Skeletal muscle satellite cell (primary cell): ENCODE measurements at regions not wholly inside any gene's neighbourhood (a gene's known extent, or its start where the extent isn't known, plus 50 kb on each side); places are given as distances from the start of the nearest gene placed in this dataset.
"Not testable (repeated sequence)": the region's sequence is repeated elsewhere in the genome, so short reads cannot be mapped to it uniquely, and the experiment has no call there.

Experiments
- H3K27me3 ChIP-seq: 2 replicates; pipeline ENCODE4 v1.7.0; 2013; ENCODE audit warnings: low read length; ENCODE audit not compliant: control insufficient read depth, insufficient read depth
- H3K36me3 ChIP-seq: 2 replicates; pipeline ENCODE4 v1.7.0; 2013; ENCODE audit warnings: mild to moderate bottlenecking, control low read depth, low read length; ENCODE audit not compliant: insufficient read depth
- H3K4me1 ChIP-seq: 2 replicates; pipeline ENCODE4 v1.7.0; 2013; ENCODE audit warnings: low read length; ENCODE audit not compliant: control insufficient read depth, insufficient read depth
- H3K4me2 ChIP-seq: 2 replicates; pipeline ENCODE4 v1.7.0; 2013; ENCODE audit warnings: mild to moderate bottlenecking, low read length
- H3K4me3 ChIP-seq: 2 replicates; pipeline ENCODE4 v1.7.0; 2013; ENCODE audit warnings: low read length
- H3K9ac ChIP-seq: 2 replicates; pipeline ENCODE4 v1.7.0; 2013; ENCODE audit warnings: mild to moderate bottlenecking, low read depth, low read length, moderate library complexity
- H3K9me3 ChIP-seq: replicated peaks from 2 replicates; pipeline ENCODE4 v1.7.0; 2013; ENCODE audit warnings: mild to moderate bottlenecking, control low read depth, low read length

DNA sequence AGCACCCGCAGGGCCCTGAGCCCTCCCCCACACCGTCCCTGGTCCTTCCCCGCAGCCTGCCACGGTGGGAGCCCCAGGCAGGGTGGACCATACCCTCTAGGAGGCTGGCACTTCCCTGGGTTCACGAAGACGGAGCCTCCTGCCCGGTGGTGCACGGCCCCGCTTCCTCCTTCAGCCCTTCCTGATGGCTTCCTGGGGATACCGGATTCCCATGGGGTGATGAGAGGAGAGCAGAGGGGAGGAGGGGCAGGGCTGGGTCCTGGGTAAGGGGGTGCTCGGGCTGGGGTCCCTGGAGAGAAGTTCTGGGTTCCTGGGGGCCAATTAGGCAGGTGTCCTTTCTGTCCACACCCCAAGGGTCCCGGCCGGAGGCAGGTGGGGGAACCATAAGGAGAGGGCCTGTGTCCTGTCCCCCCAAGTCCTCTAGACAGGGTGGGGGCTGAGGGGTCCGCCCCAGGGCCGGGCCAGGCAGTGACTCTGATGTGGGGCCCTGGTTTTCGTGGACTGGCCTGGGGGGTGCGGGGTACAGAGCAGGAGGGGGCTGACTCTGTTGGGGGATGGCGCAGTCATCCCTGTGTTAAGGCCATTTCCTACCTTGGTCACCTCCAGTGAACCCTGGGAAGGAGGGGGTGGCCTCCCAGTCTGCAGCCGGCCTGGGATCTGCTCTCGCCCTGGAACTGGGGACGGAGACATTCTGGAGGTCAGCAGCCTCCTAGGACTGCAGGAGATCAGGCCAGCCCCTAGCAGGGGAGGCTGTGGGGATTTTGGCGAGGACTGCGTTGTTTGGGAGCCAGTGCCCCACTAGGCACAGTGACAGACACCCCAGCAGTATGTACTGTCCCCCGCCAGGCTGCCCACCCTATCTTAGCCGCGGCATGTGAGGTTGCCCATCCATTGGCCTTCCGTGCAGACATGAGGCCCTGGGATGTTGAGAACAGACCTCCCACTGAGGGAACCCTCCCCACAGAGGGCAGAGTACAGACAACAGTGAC, 366.4 kb downstream of the TMEM121 start:
- not testable (repeated sequence) for H3K36me3 ChIP-seq, H3K27me3 ChIP-seq, H3K4me3 ChIP-seq, H3K4me1 ChIP-seq, H3K9ac ChIP-seq, H3K9me3 ChIP-seq, H3K4me2 ChIP-seq

DNA sequence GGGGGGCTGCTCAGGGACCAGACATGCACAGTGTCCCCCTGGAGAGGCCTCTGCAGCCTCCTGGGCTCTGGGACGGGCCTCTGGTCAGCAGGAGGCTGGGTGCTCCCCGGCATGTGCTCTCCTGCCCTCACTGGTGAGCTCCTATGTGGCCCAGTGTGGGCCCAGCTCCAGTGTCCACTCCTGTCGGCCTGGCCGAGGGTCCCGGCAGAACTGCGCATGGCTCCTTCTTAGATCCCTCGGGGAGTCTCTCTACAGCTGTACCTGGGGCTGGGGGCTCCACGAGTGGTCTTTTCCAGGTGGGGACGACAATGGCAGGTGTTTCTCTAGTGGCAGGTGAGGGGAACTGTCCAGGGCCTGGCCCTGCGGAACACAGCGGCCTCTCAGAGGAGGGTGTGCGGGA, 367.3 kb downstream of the TMEM121 start:
- H3K4me2 ChIP-seq, H3K36me3 ChIP-seq, H3K4me1 ChIP-seq, H3K27me3 ChIP-seq, H3K9ac ChIP-seq, H3K4me3 ChIP-seq, H3K9me3 ChIP-seq: not testable (repeated sequence)

DNA sequence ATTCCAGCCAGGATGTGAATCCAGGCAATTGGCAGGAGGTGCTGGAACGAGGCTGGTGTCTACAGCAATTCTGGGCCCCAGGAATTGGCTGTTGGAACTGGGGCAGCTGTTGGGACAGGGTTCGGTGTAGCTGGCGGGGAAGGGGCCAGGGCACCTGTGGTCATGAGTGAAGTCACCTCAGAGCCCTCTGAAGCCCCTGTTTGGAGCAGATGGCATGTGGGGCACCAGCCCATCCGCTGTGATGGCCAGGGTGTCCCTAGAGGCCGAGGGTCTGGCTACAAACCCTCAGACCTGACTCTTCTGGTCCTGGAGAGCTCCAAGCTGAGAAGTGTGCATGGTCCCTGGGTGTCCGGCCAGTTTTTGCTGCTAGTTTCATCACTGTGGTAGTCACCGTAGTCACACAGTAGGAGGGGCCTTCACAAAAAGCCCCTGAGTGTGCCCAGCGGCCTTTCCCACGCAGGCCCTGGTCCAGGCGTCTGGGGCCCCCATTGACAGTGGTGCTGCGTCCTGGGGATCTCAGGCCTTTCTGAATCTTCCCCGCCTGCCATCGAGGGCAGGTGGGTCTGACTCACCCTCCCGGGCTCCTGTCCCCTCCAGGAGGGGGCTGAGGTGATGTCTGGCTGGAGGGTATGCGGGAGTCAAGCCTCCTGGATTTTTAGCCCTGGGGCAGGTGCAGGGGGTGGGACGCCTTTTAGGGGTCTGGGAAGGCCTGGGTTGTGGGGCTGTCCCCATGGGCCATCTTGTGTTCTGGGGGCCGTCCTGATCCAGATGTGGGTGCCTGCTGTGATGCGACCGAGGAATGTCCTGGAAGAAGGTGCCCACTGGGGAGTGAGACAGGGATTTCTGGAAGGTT, 368.0 kb downstream of the TMEM121 start:
- Histone ChIP-seq H3K36me3 (no peaks in the 10 kb centered on the region), H3K9ac (no peak overlapping the region), H3K27me3 (no peaks in the 10 kb centered on the region), H3K9me3 (peaks cover 7% of the 10 kb centered on the region), H3K4me3 (no peak overlapping the region), H3K4me2 (no peak overlapping the region), H3K4me1 (no peaks in the 10 kb centered on the region)

DNA sequence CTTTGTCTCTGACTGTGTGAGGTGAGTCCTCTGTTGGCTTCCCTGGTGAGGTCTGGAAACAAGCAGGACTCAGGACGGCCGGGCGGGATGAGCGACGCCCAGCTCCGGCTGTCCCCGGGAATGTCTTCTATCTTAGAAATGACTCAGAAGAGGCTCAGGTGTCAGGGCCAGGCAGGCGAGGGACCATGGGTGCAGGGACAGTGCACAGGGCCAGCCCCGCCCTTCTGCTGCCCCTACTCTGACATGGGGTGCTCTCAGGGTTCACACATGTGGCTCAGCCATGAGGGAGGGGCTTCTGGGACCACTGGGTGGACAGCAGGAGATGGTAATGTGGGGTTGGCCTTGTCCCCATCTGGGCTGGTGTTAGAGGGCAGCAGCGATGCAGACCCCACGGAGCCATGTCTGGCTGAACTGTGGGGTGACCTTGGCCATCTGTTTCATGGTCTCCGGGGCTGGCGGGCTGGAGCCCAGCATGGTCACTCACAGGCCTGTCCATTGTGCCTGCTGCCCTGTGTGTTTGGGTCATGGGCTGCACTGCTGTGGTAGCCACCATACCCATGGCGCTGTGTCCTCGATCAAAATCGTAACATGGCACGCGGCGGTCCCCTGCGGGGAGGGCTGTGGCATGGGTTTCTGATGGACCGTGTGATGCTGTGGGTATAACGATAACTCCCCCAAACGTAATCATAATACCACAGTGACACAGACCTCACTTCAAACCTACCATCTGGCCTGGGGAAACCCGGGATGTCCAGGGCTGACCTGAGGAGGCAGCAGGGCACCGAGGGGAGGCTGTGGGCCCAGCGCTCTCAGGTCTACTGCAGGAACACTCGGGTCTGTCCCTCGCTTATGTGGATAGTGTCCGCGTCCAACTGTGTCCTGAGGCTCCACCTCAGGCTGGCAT, 368.8 kb downstream of the TMEM121 start:
- H3K4me3 ChIP-seq = no peak overlapping the region
- H3K27me3 ChIP-seq = no peaks in the 10 kb centered on the region
- no peaks in the 10 kb centered on the region for H3K4me1 ChIP-seq
- no peak overlapping the region for H3K9ac ChIP-seq
- H3K9me3 ChIP-seq = peaks cover 9% of the 10 kb centered on the region
- no peak overlapping the region for H3K4me2 ChIP-seq
- H3K36me3 ChIP-seq = no peaks in the 10 kb centered on the region

GRCh38 chr14:105896206-105896605, 369.8 kb downstream of the TMEM121 start:
- not testable (repeated sequence) for H3K4me3 ChIP-seq, H3K9me3 ChIP-seq, H3K4me1 ChIP-seq

GRCh38 chr14:105896961-105897724, 370.8 kb downstream of the TMEM121 start:
- H3K9ac ChIP-seq, H3K4me3 ChIP-seq, H3K36me3 ChIP-seq, H3K4me1 ChIP-seq, H3K4me2 ChIP-seq, H3K27me3 ChIP-seq, H3K9me3 ChIP-seq: not testable (repeated sequence)

More at GRCh38 chr14:105896206-105896605, 369.8 kb downstream of the TMEM121 start:
- H3K36me3 ChIP-seq, H3K27me3 ChIP-seq, H3K9ac ChIP-seq, H3K4me2 ChIP-seq: not testable (repeated sequence)

GRCh38 chr14:105897725-105898113, 371.3 kb downstream of the TMEM121 start:
- H3K4me2 ChIP-seq = no peak overlapping the region
- no peaks in the 10 kb centered on the region for H3K36me3 ChIP-seq
- H3K27me3 ChIP-seq = no peaks in the 10 kb centered on the region
- no peak overlapping the region for H3K4me3 ChIP-seq
- no peaks in the 10 kb centered on the region for H3K4me1 ChIP-seq
- no peak overlapping the region for H3K9ac ChIP-seq
- peaks cover 10% of the 10 kb centered on the region for H3K9me3 ChIP-seq

DNA sequence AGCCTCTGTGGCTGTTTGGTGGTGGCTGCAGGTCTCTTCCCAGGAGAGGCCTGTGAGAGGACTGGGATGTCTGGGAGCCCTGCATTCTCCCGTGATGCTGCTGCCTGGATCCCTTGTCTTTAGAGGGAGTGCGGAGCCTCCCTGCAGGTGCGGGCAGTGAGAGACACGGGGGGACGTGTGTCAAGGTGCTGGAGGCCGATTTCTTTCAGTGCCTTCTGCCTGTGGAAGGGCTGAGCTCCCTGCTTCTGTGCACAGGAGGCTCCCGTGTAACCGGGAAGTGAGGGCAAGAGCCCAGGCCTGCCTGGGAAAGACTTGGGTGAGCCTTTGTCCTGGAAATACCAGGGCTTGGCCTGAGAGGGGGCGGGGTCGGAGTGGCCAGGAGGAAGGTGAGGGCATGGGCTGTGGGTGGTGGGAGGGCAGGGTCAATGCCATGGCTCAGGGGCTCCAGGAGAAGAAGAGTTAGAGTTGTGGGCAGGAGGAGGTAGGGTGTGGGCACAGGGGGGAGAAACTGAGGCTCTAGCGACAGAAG, 372.2 kb downstream of the TMEM121 start:
- no peaks in the 10 kb centered on the region for H3K36me3 ChIP-seq
- no peaks in the 10 kb centered on the region for H3K27me3 ChIP-seq
- no peak overlapping the region for H3K4me3 ChIP-seq
- H3K4me1 ChIP-seq = no peaks in the 10 kb centered on the region
- no peak overlapping the region for H3K9ac ChIP-seq
- H3K9me3 ChIP-seq = peaks cover 10% of the 10 kb centered on the region
- no peak overlapping the region for H3K4me2 ChIP-seq

DNA sequence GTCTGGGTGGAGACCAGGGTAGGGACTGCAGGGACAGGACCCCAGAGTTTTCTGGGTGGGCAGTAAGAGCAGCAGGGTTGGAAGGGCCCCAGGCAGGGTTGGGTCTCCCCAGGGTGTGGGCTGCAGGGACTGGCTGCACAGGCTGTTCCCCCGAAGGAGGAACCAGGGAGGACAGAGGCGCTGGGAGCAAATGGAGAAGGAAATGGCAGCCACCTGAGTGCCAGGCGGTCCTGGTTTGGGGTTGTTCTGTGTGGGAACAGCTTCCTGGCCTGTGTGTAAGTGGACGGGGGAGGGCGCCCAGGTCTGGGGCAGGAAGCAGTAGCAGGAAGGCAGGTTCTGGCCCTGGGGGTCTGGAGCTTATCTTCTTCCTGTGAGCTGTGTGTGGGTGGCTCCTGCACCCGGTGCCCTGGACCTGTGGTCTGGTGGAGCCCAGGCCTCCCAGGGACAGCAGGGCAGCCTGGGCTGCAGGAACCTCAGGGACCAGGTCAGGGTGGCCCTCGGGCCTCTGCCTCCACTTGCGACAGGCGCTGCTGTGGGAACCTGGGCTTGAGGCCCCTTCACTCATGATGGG, 372.8 kb downstream of the TMEM121 start:
- Histone ChIP-seq H3K4me1 (no peaks in the 10 kb centered on the region), H3K27me3 (no peaks in the 10 kb centered on the region), H3K4me3 (no peak overlapping the region), H3K9ac (no peak overlapping the region), H3K4me2 (no peak overlapping the region), H3K9me3 (peaks cover 10% of the 10 kb centered on the region), H3K36me3 (no peaks in the 10 kb centered on the region)

GRCh38 chr14:105899657-105900397, 373.4 kb downstream of the TMEM121 start:
- no peaks in the 10 kb centered on the region for H3K36me3 ChIP-seq
- no peak overlapping the region for H3K4me2 ChIP-seq
- peaks cover 10% of the 10 kb centered on the region for H3K9me3 ChIP-seq
- no peaks in the 10 kb centered on the region for H3K27me3 ChIP-seq
- H3K4me1 ChIP-seq = no peaks in the 10 kb centered on the region
- no peak overlapping the region for H3K9ac ChIP-seq
- no peak overlapping the region for H3K4me3 ChIP-seq
